A549 (cell line): ENCODE measurements at regions not wholly inside any gene's neighbourhood (a gene's known extent, or its start where the extent isn't known, plus 50 kb on each side); places are given as distances from the start of the nearest gene placed in this dataset.

Source experiments
- CEBPB ChIP-seq, 2 experiments: fragments of >200 bp in 1 of 2; sonication (Bioruptor Twin) in 1 of 2; formaldehyde crosslinking in 1 of 2; IDR thresholded peaks; 2 replicates each; pipeline ENCODE4 v1.6.1; 2012 to 2016
- HDAC2 ChIP-seq: fragments of 200-600 bp; sonication (generic); IDR thresholded peaks from 2 replicates; pipeline ENCODE4 v1.6.1; 2016
- HEYL ChIP-seq: fragments of 250-450 bp; sonication (Bioruptor Pico); IDR thresholded peaks from 2 replicates; pipeline ENCODE4 v1.8.0; 2021; ENCODE audit warnings: mild to moderate bottlenecking, moderate library complexity
- JUN ChIP-seq, 2 experiments: fragments of >200 bp; sonication (Bioruptor Twin); formaldehyde crosslinking; IDR thresholded peaks; 2 replicates in 1 of 2; 3 replicates in 1 of 2; pipeline ENCODE4 v1.6.1; 2016 to 2017
- MYC ChIP-seq: IDR thresholded peaks from 2 replicates; pipeline ENCODE4 v1.6.1; 2012; ENCODE audit warnings: mild to moderate bottlenecking, inconsistent platforms, low read length, improper control_type of control experiment, borderline replicate concordance
- POLR2A ChIP-seq: IDR thresholded peaks from 2 replicates; pipeline ENCODE4 v1.6.1; 2012; ENCODE audit warnings: mild to moderate bottlenecking, low read length
- SMC3 ChIP-seq: fragments of >200 bp; sonication (Bioruptor Twin); formaldehyde crosslinking; IDR thresholded peaks from 3 replicates; pipeline ENCODE4 v1.6.1; 2018; ENCODE audit warnings: inconsistent platforms
- TP53 ChIP-seq: fragments of 250-450 bp; sonication (Bioruptor Pico); IDR thresholded peaks from 2 replicates; pipeline ENCODE4 v1.5.0; 2021; ENCODE audit warnings: mild to moderate bottlenecking, moderate library complexity
- ZC3H11A ChIP-seq: fragments of 450-650 bp; IDR thresholded peaks from 2 replicates; pipeline ENCODE4 v1.6.1; 2014; ENCODE audit warnings: antibody characterized with exemption, mild to moderate bottlenecking
- ZFP36 ChIP-seq: fragments of 450-650 bp; IDR thresholded peaks from 2 replicates; pipeline ENCODE4 v1.6.1; 2014; ENCODE audit warnings: borderline replicate concordance; ENCODE audit not compliant: partially characterized antibody
- TF ChIP-seq, protein P1 (sequence below): fragments of >200 bp; sonication (Bioruptor Twin); formaldehyde crosslinking; IDR thresholded peaks from 3 replicates; pipeline ENCODE4 v1.5.1; 2016
- TF ChIP-seq, protein P2 (sequence below): fragments of 450-650 bp; IDR thresholded peaks from 2 replicates; pipeline ENCODE4 v1.6.1; 2014; ENCODE audit warnings: antibody characterized with exemption
- TF ChIP-seq, protein P3 (sequence below): fragments of 200-600 bp; sonication (generic); IDR thresholded peaks from 2 replicates; pipeline ENCODE4 v1.6.1; 2016; ENCODE audit warnings: antibody characterized with exemption, mild to moderate bottlenecking, moderate library complexity
- TF ChIP-seq, protein P4 (sequence below): fragments of 150-350 bp; IDR thresholded peaks from 2 replicates; pipeline ENCODE4 v1.6.1; 2014; ENCODE audit warnings: low read depth, mild to moderate bottlenecking, low read length

GRCh38 chr5:35461530-35461929 is 156.1 kb upstream of the SPEF2 start:
- TF ChIP-seq JUN (IDR thresholded peaks at IDR 0.05) = no peak
- no peak for TF ChIP-seq SMC3
- TF ChIP-seq ZFP36 = no peak
- TF ChIP-seq ZC3H11A = no peak
- no peak for TF ChIP-seq TP53 (CRISPR knock-in tag)
- TF ChIP-seq, protein P1, sequence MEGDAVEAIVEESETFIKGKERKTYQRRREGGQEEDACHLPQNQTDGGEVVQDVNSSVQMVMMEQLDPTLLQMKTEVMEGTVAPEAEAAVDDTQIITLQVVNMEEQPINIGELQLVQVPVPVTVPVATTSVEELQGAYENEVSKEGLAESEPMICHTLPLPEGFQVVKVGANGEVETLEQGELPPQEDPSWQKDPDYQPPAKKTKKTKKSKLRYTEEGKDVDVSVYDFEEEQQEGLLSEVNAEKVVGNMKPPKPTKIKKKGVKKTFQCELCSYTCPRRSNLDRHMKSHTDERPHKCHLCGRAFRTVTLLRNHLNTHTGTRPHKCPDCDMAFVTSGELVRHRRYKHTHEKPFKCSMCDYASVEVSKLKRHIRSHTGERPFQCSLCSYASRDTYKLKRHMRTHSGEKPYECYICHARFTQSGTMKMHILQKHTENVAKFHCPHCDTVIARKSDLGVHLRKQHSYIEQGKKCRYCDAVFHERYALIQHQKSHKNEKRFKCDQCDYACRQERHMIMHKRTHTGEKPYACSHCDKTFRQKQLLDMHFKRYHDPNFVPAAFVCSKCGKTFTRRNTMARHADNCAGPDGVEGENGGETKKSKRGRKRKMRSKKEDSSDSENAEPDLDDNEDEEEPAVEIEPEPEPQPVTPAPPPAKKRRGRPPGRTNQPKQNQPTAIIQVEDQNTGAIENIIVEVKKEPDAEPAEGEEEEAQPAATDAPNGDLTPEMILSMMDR = no peak
- TF ChIP-seq, protein P2, sequence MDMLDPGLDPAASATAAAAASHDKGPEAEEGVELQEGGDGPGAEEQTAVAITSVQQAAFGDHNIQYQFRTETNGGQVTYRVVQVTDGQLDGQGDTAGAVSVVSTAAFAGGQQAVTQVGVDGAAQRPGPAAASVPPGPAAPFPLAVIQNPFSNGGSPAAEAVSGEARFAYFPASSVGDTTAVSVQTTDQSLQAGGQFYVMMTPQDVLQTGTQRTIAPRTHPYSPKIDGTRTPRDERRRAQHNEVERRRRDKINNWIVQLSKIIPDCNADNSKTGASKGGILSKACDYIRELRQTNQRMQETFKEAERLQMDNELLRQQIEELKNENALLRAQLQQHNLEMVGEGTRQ = no peak
- TF ChIP-seq, protein P3, sequence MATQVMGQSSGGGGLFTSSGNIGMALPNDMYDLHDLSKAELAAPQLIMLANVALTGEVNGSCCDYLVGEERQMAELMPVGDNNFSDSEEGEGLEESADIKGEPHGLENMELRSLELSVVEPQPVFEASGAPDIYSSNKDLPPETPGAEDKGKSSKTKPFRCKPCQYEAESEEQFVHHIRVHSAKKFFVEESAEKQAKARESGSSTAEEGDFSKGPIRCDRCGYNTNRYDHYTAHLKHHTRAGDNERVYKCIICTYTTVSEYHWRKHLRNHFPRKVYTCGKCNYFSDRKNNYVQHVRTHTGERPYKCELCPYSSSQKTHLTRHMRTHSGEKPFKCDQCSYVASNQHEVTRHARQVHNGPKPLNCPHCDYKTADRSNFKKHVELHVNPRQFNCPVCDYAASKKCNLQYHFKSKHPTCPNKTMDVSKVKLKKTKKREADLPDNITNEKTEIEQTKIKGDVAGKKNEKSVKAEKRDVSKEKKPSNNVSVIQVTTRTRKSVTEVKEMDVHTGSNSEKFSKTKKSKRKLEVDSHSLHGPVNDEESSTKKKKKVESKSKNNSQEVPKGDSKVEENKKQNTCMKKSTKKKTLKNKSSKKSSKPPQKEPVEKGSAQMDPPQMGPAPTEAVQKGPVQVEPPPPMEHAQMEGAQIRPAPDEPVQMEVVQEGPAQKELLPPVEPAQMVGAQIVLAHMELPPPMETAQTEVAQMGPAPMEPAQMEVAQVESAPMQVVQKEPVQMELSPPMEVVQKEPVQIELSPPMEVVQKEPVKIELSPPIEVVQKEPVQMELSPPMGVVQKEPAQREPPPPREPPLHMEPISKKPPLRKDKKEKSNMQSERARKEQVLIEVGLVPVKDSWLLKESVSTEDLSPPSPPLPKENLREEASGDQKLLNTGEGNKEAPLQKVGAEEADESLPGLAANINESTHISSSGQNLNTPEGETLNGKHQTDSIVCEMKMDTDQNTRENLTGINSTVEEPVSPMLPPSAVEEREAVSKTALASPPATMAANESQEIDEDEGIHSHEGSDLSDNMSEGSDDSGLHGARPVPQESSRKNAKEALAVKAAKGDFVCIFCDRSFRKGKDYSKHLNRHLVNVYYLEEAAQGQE = no peak
- no peak for TF ChIP-seq MYC
- TF ChIP-seq HEYL (CRISPR knock-in tag) = no peak
- no peak for TF ChIP-seq HDAC2
- no peak for TF ChIP-seq CEBPB (IDR thresholded peaks at IDR 0.05)
- no peak for TF ChIP-seq POLR2A
- TF ChIP-seq, protein P4, sequence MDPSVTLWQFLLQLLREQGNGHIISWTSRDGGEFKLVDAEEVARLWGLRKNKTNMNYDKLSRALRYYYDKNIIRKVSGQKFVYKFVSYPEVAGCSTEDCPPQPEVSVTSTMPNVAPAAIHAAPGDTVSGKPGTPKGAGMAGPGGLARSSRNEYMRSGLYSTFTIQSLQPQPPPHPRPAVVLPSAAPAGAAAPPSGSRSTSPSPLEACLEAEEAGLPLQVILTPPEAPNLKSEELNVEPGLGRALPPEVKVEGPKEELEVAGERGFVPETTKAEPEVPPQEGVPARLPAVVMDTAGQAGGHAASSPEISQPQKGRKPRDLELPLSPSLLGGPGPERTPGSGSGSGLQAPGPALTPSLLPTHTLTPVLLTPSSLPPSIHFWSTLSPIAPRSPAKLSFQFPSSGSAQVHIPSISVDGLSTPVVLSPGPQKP = no peak
